ENCODE measurements at regions not wholly inside any gene's neighbourhood (a gene's known extent, or its start where the extent isn't known, plus 50 kb on each side); places are given as distances from the start of the nearest gene placed in this dataset.
A peak's percentile ranks its signal among the peaks of the same experiment; 100 is the strongest.

GRCh38 chr5:38710627-38711026, 135.2 kb upstream of the OSMR start:
- no peak overlapping the region for H3K27ac Mint-ChIP-seq
- H3K4me3 Mint-ChIP-seq, result no peak overlapping the region
- H3K36me3 Mint-ChIP-seq (ENCODE audit: low read depth), result no peaks in the 10 kb centered on the region
- no peaks in the 10 kb centered on the region for H3K4me1 Mint-ChIP-seq
- no peak for ATAC-seq (replicated peaks)
- H3K9me3 Mint-ChIP-seq, result no peaks in the 10 kb centered on the region
- peaks cover 4% of the 10 kb centered on the region for H3K27me3 Mint-ChIP-seq

- Mint-ChIP-seq H3K27me3 (peaks cover 4% of the 10 kb centered on the region), H3K36me3 (ENCODE audit: low read depth) (no peaks in the 10 kb centered on the region), H3K27ac (no peak overlapping the region)
Measured at GRCh38 chr5:38712391-38712790, 133.4 kb upstream of the OSMR start.

GRCh38 chr5:38714240-38714639, 131.6 kb upstream of the OSMR start:
- Mint-ChIP-seq H3K27me3 (peaks cover 9% of the 10 kb centered on the region), H3K4me1 (no peaks in the 10 kb centered on the region), H3K9me3 (no peaks in the 10 kb centered on the region), H3K4me3 (no peak overlapping the region), H3K27ac (no peak overlapping the region), H3K36me3 (ENCODE audit: low read depth) (no peaks in the 10 kb centered on the region)
- ATAC-seq (replicated peaks), result no peak

More at GRCh38 chr5:38712391-38712790, 133.4 kb upstream of the OSMR start:
- Mint-ChIP-seq H3K9me3 (no peaks in the 10 kb centered on the region), H3K4me1 (no peaks in the 10 kb centered on the region), H3K4me3 (no peak overlapping the region)
- no peak for ATAC-seq (replicated peaks)

GRCh38 chr5:38714703-38715355, 131.0 kb upstream of the OSMR start:
- no peak overlapping the region for H3K4me3 Mint-ChIP-seq
- H3K27me3 Mint-ChIP-seq, result peaks cover 13% of the 10 kb centered on the region
- H3K27ac Mint-ChIP-seq, result no peak overlapping the region
- H3K9me3 Mint-ChIP-seq, result no peaks in the 10 kb centered on the region
- no peaks in the 10 kb centered on the region for H3K36me3 Mint-ChIP-seq (ENCODE audit: low read depth)
- ATAC-seq (replicated peaks), result no peak
- H3K4me1 Mint-ChIP-seq, result no peaks in the 10 kb centered on the region

- ATAC-seq (replicated peaks), result no peak
- no peaks in the 10 kb centered on the region for H3K9me3 Mint-ChIP-seq
- H3K27me3 Mint-ChIP-seq, result peaks cover 15% of the 10 kb centered on the region
- no peaks in the 10 kb centered on the region for H3K4me1 Mint-ChIP-seq
- H3K4me3 Mint-ChIP-seq, result no peak overlapping the region
- H3K27ac Mint-ChIP-seq, result no peak overlapping the region
- H3K36me3 Mint-ChIP-seq (ENCODE audit: low read depth), result no peaks in the 10 kb centered on the region
Measured at GRCh38 chr5:38715696-38716095, 130.1 kb upstream of the OSMR start.

- Mint-ChIP-seq H3K27me3 (peaks cover 14% of the 10 kb centered on the region), H3K4me3 (no peak overlapping the region), H3K9me3 (no peaks in the 10 kb centered on the region), H3K4me1 (no peaks in the 10 kb centered on the region), H3K27ac (no peak overlapping the region), H3K36me3 (ENCODE audit: low read depth) (no peaks in the 10 kb centered on the region)
- ATAC-seq (replicated peaks), result no peak
Measured at GRCh38 chr5:38716516-38716915, 129.3 kb upstream of the OSMR start.

GRCh38 chr5:38718771-38719391, 126.9 kb upstream of the OSMR start:
- Mint-ChIP-seq H3K27ac (no peak overlapping the region), H3K27me3 (peaks cover 18% of the 10 kb centered on the region), H3K36me3 (ENCODE audit: low read depth) (no peaks in the 10 kb centered on the region), H3K9me3 (no peaks in the 10 kb centered on the region), H3K4me3 (no peak overlapping the region), H3K4me1 (no peaks in the 10 kb centered on the region)
- no peak for ATAC-seq (replicated peaks)

GRCh38 chr5:38719403-38719802, 126.4 kb upstream of the OSMR start:
- H3K27ac Mint-ChIP-seq, result no peak overlapping the region
- H3K27me3 Mint-ChIP-seq, result peaks cover 18% of the 10 kb centered on the region
- no peaks in the 10 kb centered on the region for H3K36me3 Mint-ChIP-seq (ENCODE audit: low read depth)
- no peak overlapping the region for H3K4me3 Mint-ChIP-seq
- H3K4me1 Mint-ChIP-seq, result no peaks in the 10 kb centered on the region
- no peak for ATAC-seq (replicated peaks)
- no peaks in the 10 kb centered on the region for H3K9me3 Mint-ChIP-seq

- H3K9me3 Mint-ChIP-seq, result no peaks in the 10 kb centered on the region
- peaks cover 18% of the 10 kb centered on the region for H3K27me3 Mint-ChIP-seq
Measured at GRCh38 chr5:38719916-38720315, 125.9 kb upstream of the OSMR start.

GRCh38 chr5:38720554-38721361, 125.1 kb upstream of the OSMR start:
- no peak for ATAC-seq (replicated peaks)
- Mint-ChIP-seq H3K27me3 (peaks cover 18% of the 10 kb centered on the region), H3K9me3 (no peaks in the 10 kb centered on the region), H3K27ac (no peak overlapping the region), H3K4me3 (no peak overlapping the region), H3K36me3 (ENCODE audit: low read depth) (no peaks in the 10 kb centered on the region), H3K4me1 (no peaks in the 10 kb centered on the region)

More at GRCh38 chr5:38719916-38720315, 125.9 kb upstream of the OSMR start:
- no peaks in the 10 kb centered on the region for H3K4me1 Mint-ChIP-seq
- H3K4me3 Mint-ChIP-seq, result no peak overlapping the region
- ATAC-seq (replicated peaks), result no peak
- H3K27ac Mint-ChIP-seq, result no peak overlapping the region
- no peaks in the 10 kb centered on the region for H3K36me3 Mint-ChIP-seq (ENCODE audit: low read depth)

GRCh38 chr5:38722918-38723317, 122.9 kb upstream of the OSMR start:
- H3K4me1 Mint-ChIP-seq, result no peaks in the 10 kb centered on the region

GRCh38 chr5:38723426-38723825, 122.4 kb upstream of the OSMR start:
- no peak for ATAC-seq (replicated peaks)
- peaks cover 20% of the 10 kb centered on the region for H3K27me3 Mint-ChIP-seq
- no peaks in the 10 kb centered on the region for H3K9me3 Mint-ChIP-seq
- no peak overlapping the region for H3K4me3 Mint-ChIP-seq
- no peak overlapping the region for H3K27ac Mint-ChIP-seq
- no peaks in the 10 kb centered on the region for H3K36me3 Mint-ChIP-seq (ENCODE audit: low read depth)
- no peaks in the 10 kb centered on the region for H3K4me1 Mint-ChIP-seq

More at GRCh38 chr5:38722918-38723317, 122.9 kb upstream of the OSMR start:
- ATAC-seq (replicated peaks), result peak; percentile 51
- Mint-ChIP-seq H3K36me3 (ENCODE audit: low read depth) (no peaks in the 10 kb centered on the region), H3K9me3 (no peaks in the 10 kb centered on the region), H3K27ac (no peak overlapping the region), H3K4me3 (no peak overlapping the region), H3K27me3 (peaks cover 20% of the 10 kb centered on the region)

GRCh38 chr5:38724301-38725030, 121.3 kb upstream of the OSMR start:
- ATAC-seq (replicated peaks), result no peak
- no peaks in the 10 kb centered on the region for H3K36me3 Mint-ChIP-seq (ENCODE audit: low read depth)
- H3K9me3 Mint-ChIP-seq, result no peaks in the 10 kb centered on the region
- H3K27ac Mint-ChIP-seq, result no peak overlapping the region
- H3K4me1 Mint-ChIP-seq, result no peaks in the 10 kb centered on the region
- H3K27me3 Mint-ChIP-seq, result peaks cover 14% of the 10 kb centered on the region
- no peak overlapping the region for H3K4me3 Mint-ChIP-seq

- Mint-ChIP-seq H3K36me3 (ENCODE audit: low read depth) (no peaks in the 10 kb centered on the region), H3K9me3 (no peaks in the 10 kb centered on the region)
- ATAC-seq (replicated peaks), result no peak
Measured at GRCh38 chr5:38725371-38725865, 120.4 kb upstream of the OSMR start.

More at GRCh38 chr5:38725371-38725865, 120.4 kb upstream of the OSMR start:
- H3K27ac Mint-ChIP-seq, result no peak overlapping the region
- no peaks in the 10 kb centered on the region for H3K4me1 Mint-ChIP-seq
- H3K27me3 Mint-ChIP-seq, result peaks cover 15% of the 10 kb centered on the region
- H3K4me3 Mint-ChIP-seq, result no peak overlapping the region
